ENCODE measurements at regions not wholly inside any gene's neighbourhood (a gene's known extent, or its start where the extent isn't known, plus 50 kb on each side); places are given as distances from the start of the nearest gene placed in this dataset.

DNA sequence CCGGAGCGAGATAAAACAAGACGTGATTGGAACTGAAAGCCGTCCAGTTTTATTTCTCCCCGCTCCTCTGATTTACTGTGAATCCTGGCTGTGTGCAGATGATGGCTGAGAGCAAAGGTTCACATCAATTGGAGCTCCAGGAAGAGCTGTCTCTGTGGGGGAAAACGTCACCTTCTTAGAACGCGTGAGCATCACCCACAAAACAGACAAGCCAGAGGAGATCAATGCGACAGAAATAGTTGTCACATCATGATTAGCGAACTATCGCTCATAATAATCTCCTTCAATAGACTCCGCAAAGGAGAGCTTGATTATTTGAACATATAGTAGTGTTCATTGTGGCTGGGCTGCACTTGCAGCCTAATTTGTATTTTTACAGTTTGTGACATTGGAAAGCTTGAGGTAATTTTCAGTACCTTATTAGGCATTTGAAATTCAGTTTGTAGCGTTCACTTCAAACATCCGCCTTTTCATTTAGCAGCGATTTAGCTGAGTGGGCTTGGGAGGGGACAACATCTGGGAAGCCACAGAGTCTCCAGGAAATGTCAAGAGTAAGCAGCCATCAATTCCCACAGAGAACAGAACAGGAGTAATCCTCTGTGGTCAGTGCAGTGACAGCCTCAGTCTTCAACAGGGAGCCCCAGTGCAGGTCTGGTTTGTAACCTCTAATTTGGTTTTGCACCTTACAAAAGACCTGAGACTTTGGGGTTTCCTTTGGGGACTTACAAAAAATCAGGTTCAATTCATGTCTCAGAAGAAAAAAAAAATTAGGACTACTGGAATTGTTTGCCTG is 276.8 kb upstream of the PFKP start:
- TF ChIP-seq ZFX (IDR thresholded peaks at IDR 0.05): no peak
- TF ChIP-seq, protein P1, sequence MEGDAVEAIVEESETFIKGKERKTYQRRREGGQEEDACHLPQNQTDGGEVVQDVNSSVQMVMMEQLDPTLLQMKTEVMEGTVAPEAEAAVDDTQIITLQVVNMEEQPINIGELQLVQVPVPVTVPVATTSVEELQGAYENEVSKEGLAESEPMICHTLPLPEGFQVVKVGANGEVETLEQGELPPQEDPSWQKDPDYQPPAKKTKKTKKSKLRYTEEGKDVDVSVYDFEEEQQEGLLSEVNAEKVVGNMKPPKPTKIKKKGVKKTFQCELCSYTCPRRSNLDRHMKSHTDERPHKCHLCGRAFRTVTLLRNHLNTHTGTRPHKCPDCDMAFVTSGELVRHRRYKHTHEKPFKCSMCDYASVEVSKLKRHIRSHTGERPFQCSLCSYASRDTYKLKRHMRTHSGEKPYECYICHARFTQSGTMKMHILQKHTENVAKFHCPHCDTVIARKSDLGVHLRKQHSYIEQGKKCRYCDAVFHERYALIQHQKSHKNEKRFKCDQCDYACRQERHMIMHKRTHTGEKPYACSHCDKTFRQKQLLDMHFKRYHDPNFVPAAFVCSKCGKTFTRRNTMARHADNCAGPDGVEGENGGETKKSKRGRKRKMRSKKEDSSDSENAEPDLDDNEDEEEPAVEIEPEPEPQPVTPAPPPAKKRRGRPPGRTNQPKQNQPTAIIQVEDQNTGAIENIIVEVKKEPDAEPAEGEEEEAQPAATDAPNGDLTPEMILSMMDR (conservative IDR thresholded peaks at IDR 0.05): no peak

DNA sequence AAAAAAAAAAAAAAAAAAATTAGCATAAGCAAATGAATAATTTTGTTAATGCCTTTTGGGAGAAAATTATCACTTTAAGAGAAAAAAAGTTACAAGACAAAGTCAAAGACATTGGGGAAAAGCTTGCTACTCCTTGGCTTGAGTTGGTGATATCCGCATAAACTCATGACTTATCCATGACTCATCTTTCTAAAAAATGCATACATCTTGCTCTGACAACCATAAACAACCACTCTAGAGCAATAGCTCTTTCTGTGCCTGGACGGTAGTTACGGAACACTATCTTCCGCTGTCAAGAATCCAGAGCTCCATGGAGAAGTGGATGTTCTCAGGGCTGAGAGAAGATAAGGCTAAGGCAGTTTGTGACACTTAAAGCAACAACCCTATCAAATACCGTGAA is 281.1 kb upstream of the PFKP start:
- TF ChIP-seq ZFX (IDR thresholded peaks at IDR 0.05): no peak
- TF ChIP-seq, protein P1 (conservative IDR thresholded peaks at IDR 0.05): no peak
- H3K27ac ChIP-seq: no peak overlapping the region

More for the DNA sequence above, 276.8 kb upstream of the PFKP start:
- no peak overlapping the region for H3K27ac ChIP-seq

DNA sequence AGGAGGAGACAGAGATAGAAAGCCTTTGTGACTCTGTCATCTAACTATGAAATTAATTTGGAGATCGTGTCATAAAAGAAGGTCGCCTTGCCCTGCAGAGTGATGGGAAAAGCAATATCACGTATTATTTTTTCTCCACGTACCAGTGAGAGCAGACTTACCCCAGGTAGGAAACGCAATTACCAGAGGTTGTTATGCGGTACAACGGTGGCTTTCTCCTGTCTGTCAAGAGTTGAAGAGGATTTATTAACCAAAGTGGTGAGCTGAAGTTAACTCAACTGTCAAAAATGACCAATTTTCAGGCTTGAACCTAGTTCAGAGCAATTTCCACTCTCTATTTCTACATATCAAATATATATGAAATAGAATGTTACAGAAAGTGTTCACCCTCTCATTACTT is 282.6 kb upstream of the PFKP start:
- no peak overlapping the region for H3K27ac ChIP-seq
- TF ChIP-seq ZFX (IDR thresholded peaks at IDR 0.05): no peak
- TF ChIP-seq, protein P1 (conservative IDR thresholded peaks at IDR 0.05): no peak

DNA sequence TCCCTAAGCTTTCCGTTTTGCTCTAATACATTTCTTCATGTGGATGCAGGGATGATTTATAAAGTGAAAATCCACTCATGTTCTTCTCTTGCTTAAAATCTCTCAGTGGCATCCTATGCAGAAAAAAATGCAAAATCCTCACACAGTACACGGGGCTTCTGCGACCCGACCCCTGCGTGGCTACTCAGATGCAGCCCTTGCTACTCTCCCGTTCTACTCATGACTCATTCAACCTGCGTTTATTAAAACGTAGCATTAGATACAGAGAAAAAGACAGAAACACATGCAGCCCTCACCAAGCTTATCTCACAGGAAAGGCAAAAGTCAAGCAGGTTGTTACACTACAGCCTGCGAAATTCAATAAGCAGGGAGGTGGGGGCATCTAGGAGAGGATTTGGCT is 284.4 kb upstream of the PFKP start:
- no peak overlapping the region for H3K27ac ChIP-seq
- TF ChIP-seq ZFX (IDR thresholded peaks at IDR 0.05): no peak
- TF ChIP-seq, protein P1 (conservative IDR thresholded peaks at IDR 0.05): no peak

DNA sequence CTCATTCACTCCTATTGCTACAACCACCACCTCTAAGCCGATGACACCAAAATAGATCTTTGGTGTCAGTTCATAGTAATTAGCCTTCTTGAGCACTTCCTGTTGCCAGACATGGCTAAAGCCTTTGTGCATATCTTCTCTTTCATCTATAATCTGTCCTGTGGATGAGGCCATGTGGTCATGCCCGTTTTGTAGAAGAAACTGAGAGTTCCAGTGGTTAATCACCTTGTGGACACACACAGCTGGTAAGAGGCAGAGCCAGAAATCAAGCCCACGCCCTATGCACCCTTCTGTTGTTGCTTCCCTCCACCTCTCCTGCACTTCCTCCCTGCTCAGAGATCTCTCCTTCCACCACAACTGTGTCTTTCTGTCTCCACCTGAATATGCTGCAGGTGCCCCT is 285.1 kb upstream of the PFKP start:
- no peak overlapping the region for H3K27ac ChIP-seq
- no peak for TF ChIP-seq ZFX (IDR thresholded peaks at IDR 0.05)
- TF ChIP-seq, protein P1 (conservative IDR thresholded peaks at IDR 0.05): no peak

DNA sequence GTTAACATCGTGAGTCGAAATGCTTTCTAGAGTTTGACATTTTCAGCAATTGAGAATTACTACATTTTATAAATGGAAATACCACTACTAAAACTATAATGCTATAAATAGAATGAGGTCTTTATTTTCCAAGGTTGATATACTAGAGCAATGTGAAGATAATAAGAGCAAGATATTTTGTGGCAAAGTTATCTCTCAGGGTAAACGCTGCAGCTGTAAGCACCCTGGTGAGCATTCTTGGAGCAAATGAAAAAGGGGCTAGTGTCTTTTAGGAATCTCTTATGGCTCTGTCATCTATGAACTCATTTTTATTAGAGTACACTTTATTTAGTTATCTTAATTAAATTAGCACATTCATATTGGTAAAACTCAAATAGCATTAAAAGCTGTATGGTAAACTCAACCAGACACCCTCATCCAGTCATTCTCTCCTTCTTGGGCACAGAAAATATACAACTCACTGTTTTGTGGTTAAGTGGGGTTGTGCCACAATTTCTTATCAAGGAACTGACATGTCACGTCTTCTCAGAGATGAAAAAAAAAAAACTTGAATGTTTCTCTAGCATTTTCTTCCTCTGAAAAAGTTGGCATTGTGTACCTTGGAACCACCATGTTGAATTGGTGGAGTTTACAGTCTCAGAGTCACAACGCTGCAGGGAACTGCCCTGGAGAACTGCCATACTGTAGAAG is 289.5 kb upstream of the PFKP start:
- H3K27ac ChIP-seq: no peak overlapping the region
- TF ChIP-seq, protein P1 (conservative IDR thresholded peaks at IDR 0.05): no peak
- no peak for TF ChIP-seq ZFX (IDR thresholded peaks at IDR 0.05)

Data from C4-2B (cell line).